ENCODE measurements at regions not wholly inside any gene's neighbourhood (a gene's known extent, or its start where the extent isn't known, plus 50 kb on each side); places are given as distances from the start of the nearest gene placed in this dataset.
"Not testable (repeated sequence)": the region's sequence is repeated elsewhere in the genome, so short reads cannot be mapped to it uniquely, and the experiment has no call there.

- DNase-seq, result no peak
Observed at GRCh38 chr2:100704711-100705110, 115.2 kb upstream of the NPAS2 start.

- DNase-seq, result no peak
Observed at GRCh38 chr2:100707016-100707947, 112.7 kb upstream of the NPAS2 start.

- DNase-seq, result no peak
Observed at GRCh38 chr2:100708333-100708732, 111.6 kb upstream of the NPAS2 start.

GRCh38 chr2:100713106-100713505 lies 106.8 kb upstream of the NPAS2 start:
- DNase-seq, result no peak

- not testable (repeated sequence) for DNase-seq
Observed at GRCh38 chr2:100714396-100715010, 105.4 kb upstream of the NPAS2 start.

- DNase-seq, result not testable (repeated sequence)
Observed at GRCh38 chr2:100715861-100716260, 104.1 kb upstream of the NPAS2 start.

GRCh38 chr2:100716581-100716980 lies 103.4 kb upstream of the NPAS2 start:
- DNase-seq, result no peak

- no peak for DNase-seq
Observed at GRCh38 chr2:100718065-100718629, 101.8 kb upstream of the NPAS2 start.

- no peak for DNase-seq
Observed at GRCh38 chr2:100720445-100720844, 99.5 kb upstream of the NPAS2 start.

GRCh38 chr2:100721693-100722092 lies 98.2 kb upstream of the NPAS2 start:
- no peak for DNase-seq

- DNase-seq, result no peak
Observed at GRCh38 chr2:100722125-100722524, 97.8 kb upstream of the NPAS2 start.

- DNase-seq, result no peak
Observed at GRCh38 chr2:100726866-100727265, 93.1 kb upstream of the NPAS2 start.

GRCh38 chr2:100730290-100730868 lies 89.6 kb upstream of the NPAS2 start:
- DNase-seq, result peak; percentile 25

- no peak for DNase-seq
Observed at GRCh38 chr2:100731535-100731981, 88.4 kb upstream of the NPAS2 start.

- no peak for DNase-seq
Observed at GRCh38 chr2:100733391-100734187, 86.3 kb upstream of the NPAS2 start.

- no peak for DNase-seq
Observed at GRCh38 chr2:100736121-100736915, 83.6 kb upstream of the NPAS2 start.

- DNase-seq, result no peak
Observed at GRCh38 chr2:100739735-100740432, 80.1 kb upstream of the NPAS2 start.

- no peak for DNase-seq
Observed at GRCh38 chr2:100741880-100742276, 78.1 kb upstream of the NPAS2 start.

- DNase-seq, result no peak
Observed at GRCh38 chr2:100742277-100743254, 77.4 kb upstream of the NPAS2 start.

GRCh38 chr2:100743741-100744140 lies 76.2 kb upstream of the NPAS2 start:
- DNase-seq, result no peak
